IMR-90 (cell line): ENCODE measurements at regions not wholly inside any gene's neighbourhood (a gene's known extent, or its start where the extent isn't known, plus 50 kb on each side); places are given as distances from the start of the nearest gene placed in this dataset.

ENCODE experiments used
- ATAC-seq: fragments of 200-7000 bp; cut with Tn5 transposase; 2 replicates; pipeline ENCODE4 v1.9.1; 2020; ENCODE audit warnings: low read depth, mild to moderate bottlenecking, moderate library complexity
- BruUV-seq: library from RNA; stranded (reverse); fragments of 400-500 nt; replicated peaks from 2 replicates; lab custom pipeline; 2021; lab: Mats Ljungman, UMichigan
- CTCF ChIA-PET: fragments of 300-600 bp; formaldehyde crosslinking; extraction: SDS; loops from one replicate; lab custom pipeline; 2021; ENCODE audit warnings: antibody characterized with exemption; lab: Yijun Ruan, JAX
- POLR2A ChIA-PET: fragments of 300-600 bp; sonication (Branson Sonifier 250); formaldehyde crosslinking; loops from one replicate; lab custom pipeline; 2022; ENCODE audit warnings: antibody characterized with exemption; ENCODE audit not compliant: unreplicated experiment; lab: Charles Lee
- DNase-seq: peaks from one replicate; pipeline ENCODE4 v3.0.0; 2013
- H2AFZ ChIP-seq: replicated peaks from 2 replicates; pipeline ENCODE3; 2013; ENCODE audit warnings: low read length, mild to moderate bottlenecking; ENCODE audit not compliant: poor library complexity
- H2AK5ac ChIP-seq: 2 replicates; pipeline ENCODE4 v1.6.1; 2013; ENCODE audit warnings: low read depth, low read length, inconsistent platforms
- H2AK9ac ChIP-seq: replicated peaks from 2 replicates; pipeline ENCODE3; 2013; ENCODE audit warnings: mild to moderate bottlenecking, low read depth, low read length, moderate library complexity; ENCODE audit not compliant: poor library complexity
- H2BK120ac ChIP-seq: 2 replicates; pipeline ENCODE4 v1.6.1; 2013; ENCODE audit warnings: low read depth, low read length, inconsistent platforms
- H2BK15ac ChIP-seq: 3 replicates; pipeline ENCODE4 v1.6.1; 2013; ENCODE audit warnings: low read depth, low read length, inconsistent platforms
- H2BK20ac ChIP-seq: 2 replicates; pipeline ENCODE4 v1.6.1; 2013; ENCODE audit warnings: low read depth, mild to moderate bottlenecking, inconsistent platforms, low read length, moderate library complexity
- H2BK5ac ChIP-seq: 2 replicates; pipeline ENCODE4 v1.6.1; 2013; ENCODE audit warnings: mild to moderate bottlenecking, low read depth, low read length, inconsistent platforms; ENCODE audit not compliant: poor library complexity, severe bottlenecking
- H3K14ac ChIP-seq: replicated peaks from 2 replicates; pipeline ENCODE4 v1.6.1; 2013; ENCODE audit warnings: low read depth, low read length, inconsistent platforms
- H3K18ac ChIP-seq: 2 replicates; pipeline ENCODE4 v1.6.1; 2013; ENCODE audit warnings: low read depth, low read length, control low read depth
- H3K23ac ChIP-seq: 2 replicates; pipeline ENCODE4 v1.6.1; 2013; ENCODE audit warnings: low read depth, low read length, inconsistent platforms
- H3K27ac ChIP-seq: 2 replicates; pipeline ENCODE4 v1.5.1; 2013; ENCODE audit warnings: mild to moderate bottlenecking, control low read depth, low read length; ENCODE audit not compliant: insufficient read depth
- H3K27me3 ChIP-seq: 2 replicates; pipeline ENCODE4 v1.6.1; 2013; ENCODE audit warnings: low read length; ENCODE audit not compliant: control insufficient read depth, insufficient read depth
- H3K36me3 ChIP-seq: 2 replicates; pipeline ENCODE4 v1.6.1; 2013; ENCODE audit warnings: low read length, mixed read lengths; ENCODE audit not compliant: control insufficient read depth, insufficient read depth
- H3K4ac ChIP-seq: 2 replicates; pipeline ENCODE4 v1.6.1; 2013; ENCODE audit warnings: low read depth, low read length, inconsistent platforms
- H3K4me1 ChIP-seq: 2 replicates; pipeline ENCODE4 v1.6.1; 2013; ENCODE audit warnings: low read length, mixed read lengths; ENCODE audit not compliant: control insufficient read depth, insufficient read depth
- H3K4me2 ChIP-seq: 2 replicates; pipeline ENCODE4 v1.6.1; 2013; ENCODE audit warnings: low read depth, mild to moderate bottlenecking, control low read depth, low read length, moderate library complexity
- H3K4me3 ChIP-seq: 2 replicates; pipeline ENCODE4 v1.5.1; 2013; ENCODE audit warnings: low read depth, mild to moderate bottlenecking, control low read depth, low read length, moderate library complexity; ENCODE audit not compliant: insufficient read depth
- H3K56ac ChIP-seq: 2 replicates; pipeline ENCODE4 v1.6.1; 2013; ENCODE audit warnings: low read length, inconsistent platforms; ENCODE audit not compliant: insufficient read depth; ENCODE audit errors: extremely low read depth
- H3K79me1 ChIP-seq, 2 experiments: 2 replicates each; pipeline ENCODE4 v1.6.1; 2013; ENCODE audit warnings: low read length in 2 of 2, inconsistent platforms in 1 of 2, low read depth in 1 of 2
- H3K9ac ChIP-seq: 2 replicates; pipeline ENCODE4 v1.6.1; 2013; ENCODE audit warnings: low read depth, low read length, control low read depth
- H3K9me1 ChIP-seq: 2 replicates; pipeline ENCODE4 v1.6.1; 2013; ENCODE audit warnings: low read length, inconsistent platforms; ENCODE audit not compliant: insufficient read depth
- H3K9me3 ChIP-seq: 2 replicates; pipeline ENCODE4 v1.6.1; 2013; ENCODE audit warnings: low read length; ENCODE audit not compliant: control insufficient read depth, insufficient read depth
- H4K20me1 ChIP-seq: 2 replicates; pipeline ENCODE4 v1.6.1; 2013; ENCODE audit warnings: low read length, inconsistent platforms; ENCODE audit not compliant: insufficient read depth
- H4K5ac ChIP-seq: 2 replicates; pipeline ENCODE4 v1.6.1; 2013; ENCODE audit warnings: mild to moderate bottlenecking, low read depth, low read length, control low read depth
- H4K8ac ChIP-seq, 2 experiments: 2 replicates each; pipeline ENCODE4 v1.6.1; 2013; ENCODE audit warnings: low read depth in 2 of 2, low read length in 2 of 2, control low read depth in 1 of 2, inconsistent platforms in 1 of 2
- H4K91ac ChIP-seq: 2 replicates; pipeline ENCODE4 v1.6.1; 2013; ENCODE audit warnings: low read depth, low read length, inconsistent platforms; ENCODE audit not compliant: insufficient read depth
- BHLHE40 ChIP-seq: fragments of 150-350 bp; IDR thresholded peaks from 2 replicates; pipeline ENCODE4 v1.6.1; 2016; ENCODE audit warnings: mild to moderate bottlenecking, low read depth, low read length
- CHD1 ChIP-seq: IDR thresholded peaks from 2 replicates; pipeline ENCODE4 v1.6.1; 2012; ENCODE audit warnings: low read depth, low read length, improper control_type of control experiment
- RCOR1 ChIP-seq: IDR thresholded peaks from 2 replicates; pipeline ENCODE4 v1.6.1; 2012; ENCODE audit warnings: mild to moderate bottlenecking, low read length, improper control_type of control experiment; ENCODE audit not compliant: insufficient replicate concordance
- SMC3 ChIP-seq: fragments of 150-350 bp; IDR thresholded peaks from 2 replicates; pipeline ENCODE4 v1.6.1; 2016; ENCODE audit warnings: low read depth, mild to moderate bottlenecking, antibody characterized with exemption, low read length, moderate library complexity
- WGBS, 2 experiments: methylation state at CpG; one replicate each; pipeline versions ENCODE4 v1.1.5 to v1.1.7; 2013; ENCODE audit warnings: missing lambda C conversion rate in 2 of 2; ENCODE audit not compliant: insufficient read length in 1 of 2; ENCODE audit errors: extremely low coverage in 2 of 2; 5-methylcytosine and 5-hydroxymethylcytosine counted together
- dilution Hi-C: fragments of 300-500 bp; cut with HindIII; formaldehyde crosslinking; loops from one replicate; pipeline ENCODE4 v1.14.3; 2018; ENCODE audit warnings: low sequenced_read_pairs; ENCODE audit not compliant: unreplicated experiment
- in situ Hi-C: fragments of 300-500 bp; cut with MboI; formaldehyde crosslinking; loops from 3 replicates; pipeline ENCODE4 v1.14.3; 2019; ENCODE audit warnings: low sequenced_read_pairs, inconsistent platforms, mixed read lengths
- intact Hi-C: fragments of 100-400 bp; cut with micrococcal nuclease; formaldehyde crosslinking; loops from 2 replicates; pipeline ENCODE4 v1.10.0; 2022
- TF ChIP-seq, protein P1 (sequence below): fragments of 150-350 bp; IDR thresholded peaks from 2 replicates; pipeline ENCODE4 v1.6.1; 2016; ENCODE audit warnings: low read depth, mild to moderate bottlenecking, low read length, moderate library complexity, borderline replicate concordance

- TF ChIP-seq RCOR1 (no peak), SMC3 (no peak), BHLHE40 (no peak), CHD1 (no peak)
- TF ChIP-seq, protein P1, sequence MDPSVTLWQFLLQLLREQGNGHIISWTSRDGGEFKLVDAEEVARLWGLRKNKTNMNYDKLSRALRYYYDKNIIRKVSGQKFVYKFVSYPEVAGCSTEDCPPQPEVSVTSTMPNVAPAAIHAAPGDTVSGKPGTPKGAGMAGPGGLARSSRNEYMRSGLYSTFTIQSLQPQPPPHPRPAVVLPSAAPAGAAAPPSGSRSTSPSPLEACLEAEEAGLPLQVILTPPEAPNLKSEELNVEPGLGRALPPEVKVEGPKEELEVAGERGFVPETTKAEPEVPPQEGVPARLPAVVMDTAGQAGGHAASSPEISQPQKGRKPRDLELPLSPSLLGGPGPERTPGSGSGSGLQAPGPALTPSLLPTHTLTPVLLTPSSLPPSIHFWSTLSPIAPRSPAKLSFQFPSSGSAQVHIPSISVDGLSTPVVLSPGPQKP, result no peak
- Histone ChIP-seq H3K14ac (no peak overlapping the region), H3K9me3 (no peaks in the 10 kb centered on the region; the same call in 1 of the 2 replicates), H3K79me1 (no peaks in the 10 kb centered on the region), H3K4ac (no peak overlapping the region), H4K5ac (no peak overlapping the region), H3K27ac (no peak overlapping the region), H3K56ac (no peak overlapping the region), H3K4me3 (no peak overlapping the region), H4K8ac (no peak overlapping the region), H3K27me3 (no peaks in the 10 kb centered on the region), H3K9ac (no peak overlapping the region), H4K91ac (no peak overlapping the region), H3K36me3 (no peaks in the 10 kb centered on the region), H3K4me1 (no peaks in the 10 kb centered on the region), H3K9me1 (no peaks in the 10 kb centered on the region), H2AFZ (no peak overlapping the region), H2BK20ac (no peak overlapping the region), H4K20me1 (no peaks in the 10 kb centered on the region), H3K4me2 (no peak overlapping the region), H2AK5ac (no peak overlapping the region), H2BK120ac (no peak overlapping the region), H3K18ac (no peak overlapping the region), H3K23ac (no peak overlapping the region), H2AK9ac (no peak overlapping the region), H2BK15ac (no peak overlapping the region), H2BK5ac (no peak overlapping the region)
- in situ Hi-C loops, result no loop called here
- intact Hi-C loops, result no loop called here
- no peak for ATAC-seq
- ChIA-PET CTCF (no interaction called here), POLR2A (no interaction called here)
- WGBS, 2 experiments, result no CpG with 5 or more reads among the region's 12 CpGs
- dilution Hi-C loops, result no loop called here
- DNase-seq, result no peak
- no TSS peak for BruUV-seq
These were observed 221.0 kb downstream of the ADAM29 start for GRCh38 chr4:175139205-175139604.
